ENCODE measurements at regions not wholly inside any gene's neighbourhood (a gene's known extent, or its start where the extent isn't known, plus 50 kb on each side); places are given as distances from the start of the nearest gene placed in this dataset.

DNA sequence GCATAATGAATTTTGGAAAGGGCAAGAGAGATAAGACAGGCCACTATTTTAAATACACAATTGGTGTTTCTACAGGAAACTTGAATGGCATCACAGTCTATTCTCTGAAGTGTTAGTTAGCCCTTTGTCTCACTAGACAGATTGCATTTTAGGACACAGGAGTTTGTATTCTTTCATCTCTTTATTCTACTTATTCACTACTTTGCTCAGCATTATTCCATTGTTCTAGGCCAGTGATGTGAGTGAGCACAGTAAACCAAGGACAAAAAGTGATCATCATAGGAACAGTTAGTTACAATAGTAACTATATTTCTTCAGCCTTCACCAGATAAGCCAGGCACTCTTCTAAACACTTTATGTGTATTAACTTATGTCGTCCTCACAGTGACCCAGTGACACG lies 150.2 kb upstream of the SLCO3A1 start:
- DNase-seq (ENCODE audit: extremely low read depth in 1 of 4, low spot score in 3 of 4) (no peak), FAIRE-seq (no peak), ATAC-seq (no peak)
- in situ Hi-C loops (cut with MboI) (no loop called here), intact Hi-C loops (cut with micrococcal nuclease) (no loop called here)
- BruUV-seq (replicated peaks), result no TSS peak
- WGBS (ENCODE audit: insufficient coverage, low coverage, missing lambda C conversion rate), result 5% methylated on average over 2 of the region's 2 CpGs
- no peak overlapping the region for H3K4me2 ChIP-seq (ENCODE audit: insufficient read depth, low read length)
- H3K9me3 ChIP-seq (replicated peaks; ENCODE audit: control insufficient read depth, insufficient read depth, low read depth, low read length), result no peaks in the 10 kb centered on the region
- CTCF ChIA-PET (ENCODE audit: low intra/inter-chr PET ratio), result no interaction called here
- no peaks in the 10 kb centered on the region for H3K27me3 ChIP-seq (ENCODE audit: control insufficient read depth in 2 of 2, insufficient read depth in 2 of 2, low read length in 2 of 2)
- TF ChIP-seq, protein P1, sequence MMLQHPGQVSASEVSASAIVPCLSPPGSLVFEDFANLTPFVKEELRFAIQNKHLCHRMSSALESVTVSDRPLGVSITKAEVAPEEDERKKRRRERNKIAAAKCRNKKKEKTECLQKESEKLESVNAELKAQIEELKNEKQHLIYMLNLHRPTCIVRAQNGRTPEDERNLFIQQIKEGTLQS (IDR thresholded peaks at IDR 0.05), result no peak
- TF ChIP-seq, protein P1 (CRISPR knock-in tag; conservative IDR thresholded peaks at IDR 0.05), result no peak
- TF ChIP-seq, protein P2, sequence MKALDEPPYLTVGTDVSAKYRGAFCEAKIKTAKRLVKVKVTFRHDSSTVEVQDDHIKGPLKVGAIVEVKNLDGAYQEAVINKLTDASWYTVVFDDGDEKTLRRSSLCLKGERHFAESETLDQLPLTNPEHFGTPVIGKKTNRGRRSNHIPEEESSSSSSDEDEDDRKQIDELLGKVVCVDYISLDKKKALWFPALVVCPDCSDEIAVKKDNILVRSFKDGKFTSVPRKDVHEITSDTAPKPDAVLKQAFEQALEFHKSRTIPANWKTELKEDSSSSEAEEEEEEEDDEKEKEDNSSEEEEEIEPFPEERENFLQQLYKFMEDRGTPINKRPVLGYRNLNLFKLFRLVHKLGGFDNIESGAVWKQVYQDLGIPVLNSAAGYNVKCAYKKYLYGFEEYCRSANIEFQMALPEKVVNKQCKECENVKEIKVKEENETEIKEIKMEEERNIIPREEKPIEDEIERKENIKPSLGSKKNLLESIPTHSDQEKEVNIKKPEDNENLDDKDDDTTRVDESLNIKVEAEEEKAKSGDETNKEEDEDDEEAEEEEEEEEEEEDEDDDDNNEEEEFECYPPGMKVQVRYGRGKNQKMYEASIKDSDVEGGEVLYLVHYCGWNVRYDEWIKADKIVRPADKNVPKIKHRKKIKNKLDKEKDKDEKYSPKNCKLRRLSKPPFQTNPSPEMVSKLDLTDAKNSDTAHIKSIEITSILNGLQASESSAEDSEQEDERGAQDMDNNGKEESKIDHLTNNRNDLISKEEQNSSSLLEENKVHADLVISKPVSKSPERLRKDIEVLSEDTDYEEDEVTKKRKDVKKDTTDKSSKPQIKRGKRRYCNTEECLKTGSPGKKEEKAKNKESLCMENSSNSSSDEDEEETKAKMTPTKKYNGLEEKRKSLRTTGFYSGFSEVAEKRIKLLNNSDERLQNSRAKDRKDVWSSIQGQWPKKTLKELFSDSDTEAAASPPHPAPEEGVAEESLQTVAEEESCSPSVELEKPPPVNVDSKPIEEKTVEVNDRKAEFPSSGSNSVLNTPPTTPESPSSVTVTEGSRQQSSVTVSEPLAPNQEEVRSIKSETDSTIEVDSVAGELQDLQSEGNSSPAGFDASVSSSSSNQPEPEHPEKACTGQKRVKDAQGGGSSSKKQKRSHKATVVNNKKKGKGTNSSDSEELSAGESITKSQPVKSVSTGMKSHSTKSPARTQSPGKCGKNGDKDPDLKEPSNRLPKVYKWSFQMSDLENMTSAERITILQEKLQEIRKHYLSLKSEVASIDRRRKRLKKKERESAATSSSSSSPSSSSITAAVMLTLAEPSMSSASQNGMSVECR (CRISPR knock-in tag; IDR thresholded peaks at IDR 0.05), result no peak
- TF ChIP-seq NFE2 (IDR thresholded peaks at IDR 0.05; ENCODE audit: low read depth) (no peak), SPI1 (IDR thresholded peaks at IDR 0.05; ENCODE audit: borderline replicate concordance, low read depth, low read length) (no peak), XRCC5 (IDR thresholded peaks at IDR 0.05; ENCODE audit: low read depth, low read length) (no peak), PTTG1 (tag; IDR thresholded peaks at IDR 0.05; ENCODE audit: low read depth) (no peak)
- TF ChIP-seq, protein P3, sequence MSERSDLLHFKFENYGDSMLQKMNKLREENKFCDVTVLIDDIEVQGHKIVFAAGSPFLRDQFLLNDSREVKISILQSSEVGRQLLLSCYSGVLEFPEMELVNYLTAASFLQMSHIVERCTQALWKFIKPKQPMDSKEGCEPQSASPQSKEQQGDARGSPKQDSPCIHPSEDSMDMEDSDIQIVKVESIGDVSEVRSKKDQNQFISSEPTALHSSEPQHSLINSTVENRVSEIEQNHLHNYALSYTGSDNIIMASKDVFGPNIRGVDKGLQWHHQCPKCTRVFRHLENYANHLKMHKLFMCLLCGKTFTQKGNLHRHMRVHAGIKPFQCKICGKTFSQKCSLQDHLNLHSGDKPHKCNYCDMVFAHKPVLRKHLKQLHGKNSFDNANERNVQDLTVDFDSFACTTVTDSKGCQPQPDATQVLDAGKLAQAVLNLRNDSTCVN (CRISPR knock-in tag; IDR thresholded peaks at IDR 0.05), result no peak
- TF ChIP-seq, protein P4, sequence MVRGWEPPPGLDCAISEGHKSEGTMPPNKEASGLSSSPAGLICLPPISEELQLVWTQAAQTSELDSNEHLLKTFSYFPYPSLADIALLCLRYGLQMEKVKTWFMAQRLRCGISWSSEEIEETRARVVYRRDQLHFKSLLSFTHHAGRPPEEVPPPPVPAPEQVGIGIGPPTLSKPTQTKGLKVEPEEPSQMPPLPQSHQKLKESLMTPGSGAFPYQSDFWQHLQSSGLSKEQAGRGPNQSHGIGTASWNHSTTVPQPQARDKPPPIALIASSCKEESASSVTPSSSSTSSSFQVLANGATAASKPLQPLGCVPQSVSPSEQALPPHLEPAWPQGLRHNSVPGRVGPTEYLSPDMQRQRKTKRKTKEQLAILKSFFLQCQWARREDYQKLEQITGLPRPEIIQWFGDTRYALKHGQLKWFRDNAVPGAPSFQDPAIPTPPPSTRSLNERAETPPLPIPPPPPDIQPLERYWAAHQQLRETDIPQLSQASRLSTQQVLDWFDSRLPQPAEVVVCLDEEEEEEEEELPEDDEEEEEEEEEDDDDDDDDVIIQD (CRISPR knock-in tag; IDR thresholded peaks at IDR 0.05), result no peak
- peaks cover 3% of the 10 kb centered on the region for H3K9me1 ChIP-seq (ENCODE audit: control insufficient read depth, insufficient read depth, low read length)
- no peak overlapping the region for H3K27ac ChIP-seq (ENCODE audit: extremely low read depth, low read depth, low read length)
- H4K20me1 ChIP-seq (replicated peaks; ENCODE audit: control insufficient read depth, insufficient read depth, low read length), result no peaks in the 10 kb centered on the region
- H3K4me1 ChIP-seq (replicated peaks in 1 of 2; ENCODE audit: control insufficient read depth in 2 of 2, insufficient read depth in 2 of 2, low read length in 2 of 2), result no peaks in the 10 kb centered on the region
- no peak overlapping the region for H3K4me3 ChIP-seq
- H3K36me3 ChIP-seq (ENCODE audit: control insufficient read depth, insufficient read depth, low read length), result no peaks in the 10 kb centered on the region
- POLR2A ChIA-PET, result no interaction called here
- H3K9ac ChIP-seq (ENCODE audit: insufficient read depth in 1 of 2, low read depth in 2 of 2, low read length in 2 of 2), result no peak overlapping the region
- H3K79me2 ChIP-seq (ENCODE audit: control insufficient read depth, insufficient read depth, low read length), result no peaks in the 10 kb centered on the region
- no peak overlapping the region for H2AFZ ChIP-seq (ENCODE audit: low read depth, low read length)
